WERI-Rb-1 (cell line): ENCODE measurements at regions not wholly inside any gene's neighbourhood (a gene's known extent, or its start where the extent isn't known, plus 50 kb on each side); places are given as distances from the start of the nearest gene placed in this dataset.
A peak's percentile ranks its signal among the peaks of the same experiment; 100 is the strongest.

Source experiments
- DNase-seq: peaks from one replicate; pipeline ENCODE4 v3.0.0-alpha.2; 2020
- H3K27ac ChIP-seq: fragments of 250-450 bp; sonication (Bioruptor Pico); 2 replicates; pipeline ENCODE4 v1.5.1; 2020; ENCODE audit warnings: mild to moderate bottlenecking, moderate library complexity
- H3K27me3 ChIP-seq: fragments of 250-450 bp; sonication (Bioruptor Pico); 2 replicates; pipeline ENCODE4 v1.5.1; 2021; ENCODE audit warnings: mild to moderate bottlenecking, low read depth, moderate library complexity; ENCODE audit not compliant: insufficient read depth, severe bottlenecking
- H3K36me3 ChIP-seq: fragments of 250-450 bp; sonication (Bioruptor Pico); 2 replicates; pipeline ENCODE4 v1.5.1; 2020; ENCODE audit warnings: mild to moderate bottlenecking, moderate library complexity
- H3K4me3 ChIP-seq: 2 replicates; pipeline ENCODE4 v1.5.1; 2011; ENCODE audit warnings: low read depth, mild to moderate bottlenecking, control low read depth, low read length
- H3K9me3 ChIP-seq: fragments of 250-450 bp; sonication (Bioruptor Pico); 2 replicates; pipeline ENCODE4 v1.5.1; 2021; ENCODE audit warnings: mild to moderate bottlenecking, moderate library complexity; ENCODE audit not compliant: severe bottlenecking
- CTCF ChIP-seq: IDR thresholded peaks from 2 replicates; pipeline ENCODE4 v1.5.1; 2011; ENCODE audit warnings: low read depth, mild to moderate bottlenecking, control low read depth, inconsistent platforms, low read length

DNA sequence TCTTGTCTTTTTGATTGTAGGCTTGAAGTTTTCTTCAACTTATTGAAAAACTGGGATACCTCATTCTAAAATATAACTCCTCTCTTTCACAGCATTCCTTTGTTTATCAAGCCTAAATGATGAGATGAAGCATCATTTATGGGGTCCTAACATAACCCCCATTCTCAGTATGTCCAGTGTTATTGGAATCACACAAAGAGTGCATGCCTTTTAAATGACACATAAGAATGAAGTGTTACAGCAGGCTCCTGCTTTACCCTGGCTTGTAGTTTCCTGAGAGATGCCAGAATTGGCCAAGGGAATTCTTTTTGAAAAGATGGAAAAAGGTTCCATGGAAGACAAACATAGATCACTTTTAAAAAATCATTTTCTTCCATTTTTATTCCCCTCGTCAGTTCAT is 502.4 kb downstream of the BCKDHB start:
- H3K27ac ChIP-seq: no peak overlapping the region
- H3K36me3 ChIP-seq: no peaks in the 10 kb centered on the region
- H3K9me3 ChIP-seq: no peaks in the 10 kb centered on the region
- no peak for DNase-seq
- H3K4me3 ChIP-seq: no peak overlapping the region
- no peaks in the 10 kb centered on the region for H3K27me3 ChIP-seq
- no peak for TF ChIP-seq CTCF

GRCh38 chr6:80607811-80608391 is 501.4 kb downstream of the BCKDHB start:
- H3K27me3 ChIP-seq: no peaks in the 10 kb centered on the region
- no peak for TF ChIP-seq CTCF
- H3K9me3 ChIP-seq: no peaks in the 10 kb centered on the region
- H3K27ac ChIP-seq: no peak overlapping the region
- no peak overlapping the region for H3K4me3 ChIP-seq
- H3K36me3 ChIP-seq: no peaks in the 10 kb centered on the region
- DNase-seq: no peak

DNA sequence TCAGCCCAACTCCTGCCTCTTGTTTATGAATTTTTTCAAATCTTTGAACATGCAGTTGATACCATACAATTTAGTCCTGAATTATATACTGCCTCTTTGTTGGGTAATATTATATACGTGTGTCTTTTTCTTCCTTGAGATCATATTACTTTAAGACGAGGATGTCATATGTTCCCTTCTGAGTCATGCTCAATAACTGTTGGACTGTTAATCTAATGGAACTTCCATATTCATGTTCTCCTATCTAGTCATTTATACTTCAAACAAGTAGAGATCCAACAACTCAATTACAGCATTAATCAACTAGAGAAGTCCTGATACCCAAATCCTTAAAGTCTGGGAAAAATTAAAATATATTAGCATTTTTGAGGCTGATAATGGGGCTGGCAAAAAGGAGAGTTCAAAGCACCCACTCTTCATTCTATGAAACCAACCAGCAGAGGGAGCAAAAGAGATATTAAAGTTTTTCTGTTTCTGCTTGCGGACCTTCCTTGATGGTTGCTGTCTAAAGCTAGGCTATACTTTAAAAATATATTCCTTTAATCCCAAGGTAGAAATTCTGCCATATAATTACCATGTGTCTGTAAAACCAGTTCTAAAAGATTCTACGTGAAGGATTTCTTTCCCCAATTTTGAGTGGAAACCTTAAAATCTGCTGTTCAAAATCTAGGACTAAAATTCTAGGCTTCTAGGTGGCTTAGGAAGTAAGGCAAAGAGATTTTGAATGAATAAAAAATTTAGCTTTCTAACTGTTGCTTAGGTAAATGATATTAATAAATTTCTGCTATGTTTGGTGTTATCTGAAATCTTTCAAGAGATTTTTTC is 498.9 kb downstream of the BCKDHB start:
- no peaks in the 10 kb centered on the region for H3K27me3 ChIP-seq
- H3K9me3 ChIP-seq: no peaks in the 10 kb centered on the region
- H3K27ac ChIP-seq: no peak overlapping the region
- TF ChIP-seq CTCF: peak; percentile 44
- no peak for DNase-seq
- H3K4me3 ChIP-seq: no peak overlapping the region
- H3K36me3 ChIP-seq: no peaks in the 10 kb centered on the region

GRCh38 chr6:80603679-80604078 is 497.2 kb downstream of the BCKDHB start:
- H3K36me3 ChIP-seq: no peaks in the 10 kb centered on the region
- H3K27me3 ChIP-seq: no peaks in the 10 kb centered on the region
- TF ChIP-seq CTCF: no peak
- no peak overlapping the region for H3K27ac ChIP-seq
- H3K9me3 ChIP-seq: no peaks in the 10 kb centered on the region
- no peak for DNase-seq
- H3K4me3 ChIP-seq: no peak overlapping the region

DNA sequence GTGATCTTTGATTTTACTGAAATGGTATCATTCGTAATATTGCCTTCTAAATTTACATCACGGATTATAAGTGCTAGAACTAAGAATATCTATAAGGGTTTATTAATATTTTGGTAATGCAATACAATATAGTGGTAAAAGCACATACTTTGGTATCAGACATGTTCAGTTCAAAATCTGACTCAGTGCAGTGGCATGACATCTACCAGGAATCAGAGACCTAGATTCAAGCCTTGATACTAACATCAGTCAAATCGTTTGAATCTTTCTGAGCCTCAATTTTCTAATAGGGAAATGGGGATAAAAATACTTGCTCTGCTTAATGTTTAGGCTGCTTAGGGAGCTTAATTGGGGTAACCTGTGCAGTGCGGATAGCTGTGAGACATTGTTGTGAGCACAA is 488.0 kb downstream of the BCKDHB start:
- Histone ChIP-seq H3K4me3 (no peak overlapping the region), H3K27me3 (no peaks in the 10 kb centered on the region), H3K36me3 (no peaks in the 10 kb centered on the region), H3K9me3 (no peaks in the 10 kb centered on the region), H3K27ac (no peak overlapping the region)
- TF ChIP-seq CTCF: no peak
- no peak for DNase-seq
